H1 (cell line): ENCODE measurements at regions not wholly inside any gene's neighbourhood (a gene's known extent, or its start where the extent isn't known, plus 50 kb on each side); places are given as distances from the start of the nearest gene placed in this dataset.

Experiments
- CTCF ChIA-PET: fragments of 300-600 bp; sonication (Branson Sonifier 250); formaldehyde crosslinking; loops from one replicate; lab custom pipeline; 2021; ENCODE audit not compliant: partially characterized antibody; lab: Charles Lee
- POLR2A ChIA-PET: fragments of 300-600 bp; sonication (Branson Sonifier 250); formaldehyde crosslinking; loops from one replicate; lab custom pipeline; 2021; ENCODE audit warnings: inconsistent platforms; ENCODE audit not compliant: partially characterized antibody; lab: Charles Lee
- DNase-seq, 2 experiments: peaks; one replicate each; pipeline versions ENCODE4 v3.0.0 to v3.0.0-alpha.2; 2010 to 2022; ENCODE audit warnings: low spot score in 2 of 2, low read depth in 1 of 2, mixed read lengths in 1 of 2
- FAIRE-seq: peaks from 2 replicates; lab custom pipeline; 2011; peaks lifted over from hg19 to GRCh38; lab: Jason Lieb, UNC
- H2AFZ ChIP-seq: 2 replicates; pipeline ENCODE4 v1.8.1; 2012; ENCODE audit warnings: low read length, inconsistent platforms
- H2AK5ac ChIP-seq: 2 replicates; pipeline ENCODE4 v1.6.1; 2013; ENCODE audit warnings: low read depth, low read length
- H2BK120ac ChIP-seq: replicated peaks from 2 replicates; pipeline ENCODE3; 2013; ENCODE audit warnings: low read depth, low read length, inconsistent platforms
- H2BK12ac ChIP-seq: 2 replicates; pipeline ENCODE4 v1.6.1; 2013; ENCODE audit warnings: low read depth, low read length
- H2BK15ac ChIP-seq: 2 replicates; pipeline ENCODE4 v1.6.1; 2013; ENCODE audit warnings: low read length
- H2BK20ac ChIP-seq: 2 replicates; pipeline ENCODE4 v1.6.1; 2013; ENCODE audit warnings: low read length
- H2BK5ac ChIP-seq: 2 replicates; pipeline ENCODE4 v1.6.1; 2013; ENCODE audit warnings: low read depth, low read length
- H3K14ac ChIP-seq: 2 replicates; pipeline ENCODE4 v1.6.1; 2013; ENCODE audit warnings: inconsistent platforms; ENCODE audit not compliant: insufficient read length
- H3K18ac ChIP-seq: 2 replicates; pipeline ENCODE4 v1.6.1; 2013; ENCODE audit warnings: low read length; ENCODE audit errors: extremely low read depth
- H3K23ac ChIP-seq: 2 replicates; pipeline ENCODE4 v1.6.1; 2013; ENCODE audit warnings: inconsistent platforms; ENCODE audit not compliant: insufficient read length
- H3K23me2 ChIP-seq: 2 replicates; pipeline ENCODE4 v1.6.1; 2013; ENCODE audit warnings: low read depth, low read length
- H3K27ac ChIP-seq: 2 replicates; pipeline ENCODE4 v1.6.1; 2011; ENCODE audit warnings: low read depth, low read length, inconsistent platforms
- H3K27me3 ChIP-seq, 4 experiments: replicated peaks in 1 of 4; 1 replicate in 1 of 4; 2 replicates in 3 of 4; pipeline versions ENCODE4 v1.6.1 to v1.8.1; 2011 to 2013; ENCODE audit warnings: low read length in 3 of 4, mild to moderate bottlenecking in 3 of 4, inconsistent platforms in 2 of 4, mixed read lengths in 2 of 4, moderate library complexity in 1 of 4; ENCODE audit not compliant: control insufficient read depth in 3 of 4, insufficient read depth in 3 of 4; ENCODE audit errors: extremely low read depth in 1 of 4
- H3K36me3 ChIP-seq, 4 experiments: 2 replicates each; pipeline versions ENCODE4 v1.6.1 to v1.8.1; 2011 to 2013; ENCODE audit warnings: mild to moderate bottlenecking in 4 of 4, low read length in 3 of 4, moderate library complexity in 2 of 4, control low read depth in 1 of 4, inconsistent platforms in 1 of 4; ENCODE audit not compliant: insufficient read depth in 4 of 4, control insufficient read depth in 2 of 4
- H3K4ac ChIP-seq: replicated peaks from 2 replicates; pipeline ENCODE3; 2013; ENCODE audit warnings: low read length, low read depth, mixed read lengths, inconsistent platforms; ENCODE audit not compliant: insufficient read length
- H3K4me1 ChIP-seq, 4 experiments: replicated peaks in 1 of 4; 1 replicate in 1 of 4; 2 replicates in 3 of 4; pipeline versions ENCODE4 v1.6.1 to v1.8.1; 2011 to 2013; ENCODE audit warnings: low read length in 3 of 4, inconsistent platforms in 2 of 4, mixed read lengths in 1 of 4; ENCODE audit not compliant: insufficient read depth in 4 of 4, control insufficient read depth in 3 of 4
- H3K4me2 ChIP-seq, 2 experiments: 2 replicates each; pipeline versions ENCODE4 v1.6.1 to v1.8.1; 2011 to 2013; ENCODE audit warnings: low read depth in 2 of 2, low read length in 2 of 2, control low read depth in 1 of 2, inconsistent platforms in 1 of 2, mild to moderate bottlenecking in 1 of 2; ENCODE audit not compliant: insufficient read depth in 1 of 2
- H3K4me3 ChIP-seq, 4 experiments: fragments of 200-600, 300-600 bp in 1 of 4; sonication (generic), shearing (Covaris generic), sonication (Bioruptor Twin) in 1 of 4; 2 replicates each; pipeline versions ENCODE4 v1.5.1 to v1.8.1; 2011 to 2016; ENCODE audit warnings: low read length in 4 of 4, low read depth in 3 of 4, control low read depth in 2 of 4, inconsistent platforms in 2 of 4, mild to moderate bottlenecking in 2 of 4, mixed read lengths in 1 of 4, moderate library complexity in 1 of 4; ENCODE audit not compliant: insufficient read depth in 2 of 4; ENCODE audit errors: extremely low read depth in 1 of 4
- H3K56ac ChIP-seq: replicated peaks from 2 replicates; pipeline ENCODE3; 2013; ENCODE audit warnings: low read depth, mild to moderate bottlenecking, mixed read lengths, low read length, inconsistent platforms; ENCODE audit not compliant: insufficient read length
- H3K79me1 ChIP-seq: 2 replicates; pipeline ENCODE4 v1.6.1; 2013; ENCODE audit warnings: low read depth, low read length, control low read depth
- H3K79me2 ChIP-seq, 2 experiments: 2 replicates each; pipeline versions ENCODE4 v1.6.1 to v1.8.1; 2012 to 2013; ENCODE audit warnings: low read length in 2 of 2, mild to moderate bottlenecking in 2 of 2, inconsistent platforms in 1 of 2; ENCODE audit not compliant: insufficient read depth in 2 of 2, control insufficient read depth in 1 of 2
- H3K9ac ChIP-seq, 4 experiments: replicated peaks in 1 of 4; 1 replicate in 1 of 4; 2 replicates in 3 of 4; pipeline versions ENCODE4 v1.6.1 to v1.8.1; 2011 to 2013; ENCODE audit warnings: low read depth in 3 of 4, low read length in 3 of 4, control low read depth in 2 of 4, mild to moderate bottlenecking in 2 of 4, moderate library complexity in 2 of 4, inconsistent platforms in 1 of 4; ENCODE audit errors: extremely low read depth in 1 of 4
- H3K9me3 ChIP-seq, 2 experiments: 2 replicates each; pipeline versions ENCODE4 v1.6.1 to v1.8.1; 2012 to 2013; ENCODE audit warnings: mild to moderate bottlenecking in 2 of 2, moderate library complexity in 2 of 2, control low read depth in 1 of 2, inconsistent platforms in 1 of 2, low read depth in 1 of 2, low read length in 1 of 2, mixed read lengths in 1 of 2; ENCODE audit not compliant: insufficient read depth in 2 of 2
- H4K20me1 ChIP-seq, 2 experiments: replicated peaks in 1 of 2; 2 replicates each; pipeline versions ENCODE3 to v1.8.1; 2011 to 2013; ENCODE audit warnings: inconsistent platforms in 2 of 2, low read length in 2 of 2, mild to moderate bottlenecking in 1 of 2; ENCODE audit not compliant: insufficient read depth in 2 of 2, control insufficient read depth in 1 of 2
- H4K5ac ChIP-seq: 2 replicates; pipeline ENCODE4 v1.6.1; 2013; ENCODE audit warnings: low read length, low read depth, mixed read lengths, inconsistent platforms; ENCODE audit not compliant: insufficient read length
- H4K8ac ChIP-seq: 2 replicates; pipeline ENCODE4 v1.8.0; 2013; ENCODE audit warnings: mild to moderate bottlenecking, moderate library complexity, low read length, inconsistent platforms; ENCODE audit not compliant: insufficient read depth; ENCODE audit errors: extremely low read depth
- H4K91ac ChIP-seq: replicated peaks from 2 replicates; pipeline ENCODE3; 2013; ENCODE audit warnings: low read length, mixed read lengths, inconsistent platforms; ENCODE audit not compliant: insufficient read length
- GABPA ChIP-seq: IDR thresholded peaks from 2 replicates; pipeline ENCODE4 v1.6.1; 2011; ENCODE audit warnings: mild to moderate bottlenecking, low read length, moderate library complexity, borderline replicate concordance; ENCODE audit not compliant: insufficient read depth
- RAD21 ChIP-seq, 2 experiments: IDR thresholded peaks in 1 of 2; conservative IDR thresholded peaks in 1 of 2; 2 replicates each; pipeline ENCODE4 v1.6.1; 2011; ENCODE audit warnings: low read depth in 2 of 2, low read length in 2 of 2, improper control_type of control experiment in 1 of 2, inconsistent platforms in 1 of 2, mild to moderate bottlenecking in 1 of 2, moderate library complexity in 1 of 2
- WGBS, 2 experiments: shearing (Covaris generic) in 1 of 2; methylation state at CpG; one replicate each; pipeline versions ENCODE4 v1.1.6 to v1.1.7; 2013 to 2015; ENCODE audit warnings: low lambda C conversion rate in 2 of 2, mixed read lengths in 2 of 2, inconsistent platforms in 1 of 2, low coverage in 1 of 2, missing lambda C conversion rate in 1 of 2; ENCODE audit not compliant: insufficient replicate concordance in 2 of 2, insufficient coverage in 1 of 2, insufficient read length in 1 of 2; ENCODE audit errors: extremely low coverage in 1 of 2, missing lambda C conversion rate in 1 of 2; 5-methylcytosine and 5-hydroxymethylcytosine counted together
- TF ChIP-seq, protein P1 (sequence below), 3 experiments: IDR thresholded peaks; 1 replicate in 2 of 3; 2 replicates in 1 of 3; pipeline versions ENCODE4 v1.5.1 to v1.6.1; 2011; ENCODE audit warnings: low read length in 3 of 3, mild to moderate bottlenecking in 3 of 3, inconsistent platforms in 2 of 3, low read depth in 1 of 3, moderate library complexity in 1 of 3; ENCODE audit not compliant: insufficient read depth in 1 of 3; ENCODE audit errors: control extremely low read depth in 1 of 3

DNA sequence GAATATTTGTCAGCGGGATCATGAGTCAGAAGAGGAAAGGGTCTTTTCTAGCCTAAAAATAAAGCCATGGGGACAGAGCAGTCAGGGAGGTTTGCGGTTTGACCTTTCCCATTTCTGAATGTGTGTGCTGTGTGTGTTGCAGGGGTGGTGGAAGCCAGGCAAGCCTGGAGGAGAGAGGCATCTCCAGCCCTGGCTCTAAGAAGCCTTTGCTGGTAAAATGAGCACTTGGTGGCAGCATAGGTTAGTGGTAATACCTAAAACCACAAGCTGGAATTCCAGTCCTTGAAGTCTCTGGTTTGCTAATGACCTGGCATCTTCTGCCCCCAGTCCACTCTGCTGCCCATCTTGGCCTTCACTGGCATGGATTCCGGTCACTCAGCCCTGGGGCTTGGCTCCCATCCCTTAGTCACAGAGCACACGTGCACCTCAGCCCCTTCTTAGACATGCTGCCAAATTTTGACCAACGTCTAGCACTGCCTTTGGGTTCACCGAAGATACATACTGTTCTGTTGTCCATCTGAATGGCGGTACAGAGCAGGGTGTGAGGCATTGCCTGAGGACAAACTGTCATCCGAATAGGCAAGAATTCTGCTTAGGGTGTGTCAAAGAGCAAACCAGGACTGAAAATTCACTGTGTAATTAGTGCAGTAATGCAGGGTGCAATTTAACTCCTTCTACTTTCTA, 52.7 kb downstream of the KCNA5 start:
- no peak overlapping the region for H4K91ac ChIP-seq
- no peak overlapping the region for H3K18ac ChIP-seq
- H2AK5ac ChIP-seq = no peak overlapping the region
- H2BK5ac ChIP-seq = no peak overlapping the region
- H3K79me1 ChIP-seq = no peaks in the 10 kb centered on the region
- H3K4me2 ChIP-seq = no peak overlapping the region
- no peaks in the 10 kb centered on the region; a peak in 1 of 7 replicates for H3K4me1 ChIP-seq
- DNase-seq (no peak), FAIRE-seq (no peak)
- no peak overlapping the region for H2BK12ac ChIP-seq
- no peaks in the 10 kb centered on the region for H3K9me3 ChIP-seq
- H4K8ac ChIP-seq = no peak overlapping the region
- H2BK15ac ChIP-seq = no peak overlapping the region
- WGBS, 2 experiments = 90% methylated on average over 8 of the region's 8 CpGs; no CpG with 5 or more reads in 1 of the 2 experiments
- no peak overlapping the region for H3K4ac ChIP-seq
- no peak overlapping the region for H3K9ac ChIP-seq
- no peaks in the 10 kb centered on the region for H3K23me2 ChIP-seq
- no peak overlapping the region for H2BK20ac ChIP-seq
- ChIA-PET CTCF (interaction anchor here (0.6 to 1.4 kb wide), 6 partner anchors 10 to 239 kb away, joined by 3 to 6 read pairs (median 3); no protein-coding TSS in a partner anchor), POLR2A (no interaction called here)
- no peak overlapping the region for H3K56ac ChIP-seq
- H2BK120ac ChIP-seq = no peak overlapping the region
- no peaks in the 10 kb centered on the region for H3K79me2 ChIP-seq
- H3K36me3 ChIP-seq = no peaks in the 10 kb centered on the region
- no peak overlapping the region for H4K5ac ChIP-seq
- H3K4me3 ChIP-seq = no peak overlapping the region
- H3K23ac ChIP-seq = no peak overlapping the region
- H3K27ac ChIP-seq = no peak overlapping the region
- H3K27me3 ChIP-seq = no peaks in the 10 kb centered on the region; a peak in 2 of 7 replicates
- H3K14ac ChIP-seq = no peak overlapping the region
- H4K20me1 ChIP-seq = no peaks in the 10 kb centered on the region
- TF ChIP-seq RAD21 (IDR thresholded peaks at IDR 0.05 in 1 of 2, conservative IDR thresholded peaks at IDR 0.05 in 1 of 2; ENCODE audit: low read depth in 2 of 2, low read length in 2 of 2) = peak; percentile 43 to 64
- no peak for TF ChIP-seq GABPA
- TF ChIP-seq, protein P1, sequence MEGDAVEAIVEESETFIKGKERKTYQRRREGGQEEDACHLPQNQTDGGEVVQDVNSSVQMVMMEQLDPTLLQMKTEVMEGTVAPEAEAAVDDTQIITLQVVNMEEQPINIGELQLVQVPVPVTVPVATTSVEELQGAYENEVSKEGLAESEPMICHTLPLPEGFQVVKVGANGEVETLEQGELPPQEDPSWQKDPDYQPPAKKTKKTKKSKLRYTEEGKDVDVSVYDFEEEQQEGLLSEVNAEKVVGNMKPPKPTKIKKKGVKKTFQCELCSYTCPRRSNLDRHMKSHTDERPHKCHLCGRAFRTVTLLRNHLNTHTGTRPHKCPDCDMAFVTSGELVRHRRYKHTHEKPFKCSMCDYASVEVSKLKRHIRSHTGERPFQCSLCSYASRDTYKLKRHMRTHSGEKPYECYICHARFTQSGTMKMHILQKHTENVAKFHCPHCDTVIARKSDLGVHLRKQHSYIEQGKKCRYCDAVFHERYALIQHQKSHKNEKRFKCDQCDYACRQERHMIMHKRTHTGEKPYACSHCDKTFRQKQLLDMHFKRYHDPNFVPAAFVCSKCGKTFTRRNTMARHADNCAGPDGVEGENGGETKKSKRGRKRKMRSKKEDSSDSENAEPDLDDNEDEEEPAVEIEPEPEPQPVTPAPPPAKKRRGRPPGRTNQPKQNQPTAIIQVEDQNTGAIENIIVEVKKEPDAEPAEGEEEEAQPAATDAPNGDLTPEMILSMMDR (IDR thresholded peaks at IDR 0.05; ENCODE audit: control extremely low read depth in 1 of 3, insufficient read depth in 1 of 3, low read depth in 1 of 3, low read length in 3 of 3) = peak in 2 of 3 experiments; percentile 2 to 26; a peak in 2 of 4 replicates
- H2AFZ ChIP-seq = no peak overlapping the region
